ENCODE measurements at regions not wholly inside any gene's neighbourhood (a gene's known extent, or its start where the extent isn't known, plus 50 kb on each side); places are given as distances from the start of the nearest gene placed in this dataset.
A peak's percentile ranks its signal among the peaks of the same experiment; 100 is the strongest.
"Not testable (repeated sequence)": the region's sequence is repeated elsewhere in the genome, so short reads cannot be mapped to it uniquely, and the experiment has no call there.

DNA sequence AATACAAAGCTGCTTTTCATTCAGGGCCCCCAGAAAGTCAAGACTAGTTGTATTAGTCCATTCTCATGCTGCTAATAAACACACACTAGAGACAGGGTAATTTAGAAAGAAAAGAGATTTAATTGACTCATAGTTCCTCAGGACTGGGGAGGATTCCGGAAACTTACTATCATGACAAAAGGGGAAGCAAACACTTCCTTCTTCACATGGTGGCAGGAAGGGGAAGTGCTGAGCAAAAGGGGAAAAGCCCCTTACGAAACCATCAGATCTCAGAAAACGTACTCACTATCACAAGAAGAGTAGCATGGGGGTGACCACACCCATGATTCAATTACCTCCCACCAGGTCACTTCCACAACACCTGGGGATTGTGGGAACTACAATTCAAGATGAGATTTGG, 373.8 kb upstream of the FRG1 start:
- H3K9me3 Mint-ChIP-seq; POLR2A ChIA-PET; H3K27me3 ChIP-seq (ENCODE audit: control insufficient read depth in 1 of 2, insufficient read depth in 2 of 2, low read length in 2 of 2); ATAC-seq (ENCODE audit: poor library complexity); intact Hi-C loops (cut with DNase I, micrococcal nuclease); CTCF ChIA-PET; H3K27me3 Mint-ChIP-seq; H3K4me3 Mint-ChIP-seq; H3K36me3 ChIP-seq (ENCODE audit: insufficient read depth, low read length); H3K4me1 Mint-ChIP-seq (ENCODE audit: low read depth); H3K27ac ChIP-seq (ENCODE audit: low read depth in 1 of 2, low read length in 2 of 2); H3K9me3 ChIP-seq (ENCODE audit: control insufficient read depth in 1 of 2, insufficient read depth in 1 of 2, low read length in 2 of 2); H3K36me3 Mint-ChIP-seq (ENCODE audit: low read depth); H3K4me3 ChIP-seq (ENCODE audit: low read length); H3K4me1 ChIP-seq (ENCODE audit: insufficient read depth, low read length); H3K27ac Mint-ChIP-seq: not testable (repeated sequence)
- DNase-seq = peak in 3 of 14 experiments; percentile 15 to 59 (median 44)

DNA sequence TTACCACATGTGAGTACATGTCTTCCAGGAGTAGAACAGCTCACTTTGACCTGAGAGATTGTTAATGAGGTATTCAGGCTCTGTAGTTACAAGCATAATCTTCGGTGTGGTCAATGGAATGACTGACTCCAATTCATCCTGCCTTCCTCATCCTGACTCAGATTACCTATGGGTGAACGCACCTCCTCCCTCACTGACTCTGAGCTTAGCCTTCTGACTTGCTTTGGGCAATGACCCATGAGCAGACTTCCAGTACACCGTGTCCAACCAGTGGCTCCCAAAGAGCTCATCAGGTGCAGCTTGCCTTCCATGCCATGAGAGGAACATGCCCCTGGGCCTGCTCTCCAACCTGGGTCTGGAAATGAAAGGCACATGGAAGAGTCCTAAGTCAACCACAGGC, 361.0 kb upstream of the FRG1 start:
- H3K36me3 Mint-ChIP-seq (ENCODE audit: low read depth); CTCF ChIA-PET; H3K4me3 Mint-ChIP-seq; DNase-seq; POLR2A ChIA-PET; H3K4me1 Mint-ChIP-seq (ENCODE audit: low read depth); intact Hi-C loops (cut with DNase I, micrococcal nuclease); H3K27ac Mint-ChIP-seq; H3K27ac ChIP-seq (ENCODE audit: low read depth in 1 of 2, low read length in 2 of 2); H3K36me3 ChIP-seq (ENCODE audit: insufficient read depth, low read length); H3K27me3 Mint-ChIP-seq; H3K4me3 ChIP-seq (ENCODE audit: low read length); H3K9me3 Mint-ChIP-seq; ATAC-seq (ENCODE audit: poor library complexity); H3K9me3 ChIP-seq (ENCODE audit: control insufficient read depth in 1 of 2, insufficient read depth in 1 of 2, low read length in 2 of 2); H3K27me3 ChIP-seq (ENCODE audit: control insufficient read depth in 1 of 2, insufficient read depth in 2 of 2, low read length in 2 of 2); H3K4me1 ChIP-seq (ENCODE audit: insufficient read depth, low read length): not testable (repeated sequence)

DNA sequence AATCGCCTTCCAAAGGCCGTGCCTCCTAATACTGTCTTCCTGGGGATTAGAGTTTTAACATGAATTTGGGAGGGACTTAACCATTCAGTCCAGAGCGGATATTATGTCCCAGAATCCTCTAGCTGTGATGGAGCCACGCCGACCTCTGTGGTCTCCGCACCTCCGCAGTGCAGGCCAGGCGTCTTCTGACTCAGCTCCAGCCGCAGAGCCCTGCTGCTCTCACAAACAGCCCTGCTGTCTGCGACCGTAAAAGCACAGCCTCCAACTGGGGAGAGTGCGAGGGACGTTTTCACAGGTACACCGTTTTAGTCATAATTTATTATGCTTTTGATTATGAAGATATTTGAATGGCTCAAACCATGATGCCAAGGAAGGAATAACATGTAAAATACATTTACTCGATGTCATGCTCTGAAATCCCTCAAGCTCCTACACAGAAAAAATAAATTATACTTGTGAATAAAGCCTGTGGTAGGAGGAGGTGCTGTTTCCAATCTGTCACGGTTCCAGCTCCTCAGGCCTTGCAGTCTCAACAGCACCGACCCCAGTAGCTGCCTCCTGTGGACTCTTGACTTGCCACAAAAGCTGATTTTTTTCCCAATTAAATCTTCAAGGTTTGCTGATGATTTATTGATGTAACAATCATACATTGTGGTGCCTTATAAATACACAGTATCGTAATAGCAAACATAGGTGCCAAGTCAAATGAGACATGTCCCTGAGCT, 353.6 kb upstream of the FRG1 start:
- H3K4me3 ChIP-seq (ENCODE audit: low read length); H3K27me3 Mint-ChIP-seq; intact Hi-C loops (cut with DNase I, micrococcal nuclease); H3K27me3 ChIP-seq (ENCODE audit: control insufficient read depth in 1 of 2, insufficient read depth in 2 of 2, low read length in 2 of 2); POLR2A ChIA-PET; H3K4me1 Mint-ChIP-seq (ENCODE audit: low read depth); H3K4me3 Mint-ChIP-seq; DNase-seq; H3K9me3 ChIP-seq (ENCODE audit: control insufficient read depth in 1 of 2, insufficient read depth in 1 of 2, low read length in 2 of 2); H3K4me1 ChIP-seq (ENCODE audit: insufficient read depth, low read length); H3K27ac ChIP-seq (ENCODE audit: low read depth in 1 of 2, low read length in 2 of 2); H3K9me3 Mint-ChIP-seq; H3K36me3 Mint-ChIP-seq (ENCODE audit: low read depth); CTCF ChIA-PET; ATAC-seq (ENCODE audit: poor library complexity); H3K27ac Mint-ChIP-seq; H3K36me3 ChIP-seq (ENCODE audit: insufficient read depth, low read length): not testable (repeated sequence)

DNA sequence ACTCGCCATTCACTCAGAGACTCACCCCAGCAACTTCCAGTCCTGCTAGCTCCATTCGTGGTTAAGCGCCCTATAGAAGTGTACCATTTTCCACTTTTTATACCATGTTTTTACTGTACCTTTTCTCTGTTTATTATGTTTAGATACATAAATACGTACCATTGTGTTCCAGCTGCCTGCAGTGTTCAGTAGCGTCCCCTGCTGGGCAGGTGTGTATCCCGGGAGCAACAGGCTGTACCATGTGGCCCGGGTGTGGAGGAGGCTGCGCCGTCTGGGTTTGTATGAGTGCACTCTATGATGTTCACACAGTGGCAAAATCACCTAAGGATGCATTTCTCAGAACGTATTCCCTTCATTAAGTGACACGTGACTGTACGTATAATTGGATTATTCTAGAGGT, 351.5 kb upstream of the FRG1 start:
- ATAC-seq (ENCODE audit: poor library complexity); H3K27me3 ChIP-seq (ENCODE audit: control insufficient read depth in 1 of 2, insufficient read depth in 2 of 2, low read length in 2 of 2); DNase-seq; POLR2A ChIA-PET; H3K4me1 ChIP-seq (ENCODE audit: insufficient read depth, low read length); intact Hi-C loops (cut with DNase I, micrococcal nuclease); H3K27ac Mint-ChIP-seq; H3K36me3 Mint-ChIP-seq (ENCODE audit: low read depth); H3K36me3 ChIP-seq (ENCODE audit: insufficient read depth, low read length); H3K4me3 ChIP-seq (ENCODE audit: low read length); H3K27me3 Mint-ChIP-seq; H3K9me3 Mint-ChIP-seq; H3K9me3 ChIP-seq (ENCODE audit: control insufficient read depth in 1 of 2, insufficient read depth in 1 of 2, low read length in 2 of 2); H3K4me1 Mint-ChIP-seq (ENCODE audit: low read depth); CTCF ChIA-PET; H3K27ac ChIP-seq (ENCODE audit: low read depth in 1 of 2, low read length in 2 of 2); H3K4me3 Mint-ChIP-seq: not testable (repeated sequence)

DNA sequence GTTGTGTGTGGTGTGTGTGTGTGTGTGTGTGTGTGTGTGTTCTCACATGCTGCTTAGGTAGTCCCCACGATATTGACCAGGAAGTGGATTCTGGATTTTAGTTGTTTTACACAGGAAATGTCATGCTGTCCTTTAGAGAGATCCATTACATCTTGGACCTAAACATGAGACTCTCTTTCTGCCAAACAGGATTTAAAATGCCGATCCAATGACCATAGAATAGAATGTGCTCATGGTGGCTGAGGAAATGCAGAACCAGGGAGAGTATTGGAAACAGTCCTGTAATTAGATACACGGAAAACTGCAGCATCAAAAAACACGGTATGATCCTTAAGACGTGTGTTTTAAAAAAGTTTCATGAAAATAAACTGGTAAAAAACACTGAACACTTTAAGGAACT, 347.8 kb upstream of the FRG1 start:
- H3K9me3 Mint-ChIP-seq = peaks cover 7% of the 10 kb centered on the region
- no peaks in the 10 kb centered on the region for H3K36me3 Mint-ChIP-seq (ENCODE audit: low read depth)
- H3K4me3 Mint-ChIP-seq = no peak overlapping the region
- no peaks in the 10 kb centered on the region for H3K4me1 ChIP-seq (ENCODE audit: insufficient read depth, low read length)
- H3K27ac ChIP-seq (ENCODE audit: low read depth in 1 of 2, low read length in 2 of 2) = no peak overlapping the region
- POLR2A ChIA-PET = no interaction called here
- ATAC-seq (ENCODE audit: poor library complexity) (no peak), DNase-seq (no peak)
- no peaks in the 10 kb centered on the region for H3K27me3 Mint-ChIP-seq
- no peaks in the 10 kb centered on the region for H3K27me3 ChIP-seq (ENCODE audit: control insufficient read depth in 1 of 2, insufficient read depth in 2 of 2, low read length in 2 of 2)
- intact Hi-C loops (cut with DNase I, micrococcal nuclease) = no loop called here
- no peaks in the 10 kb centered on the region for H3K36me3 ChIP-seq (ENCODE audit: insufficient read depth, low read length)
- TF ChIP-seq, protein P1, sequence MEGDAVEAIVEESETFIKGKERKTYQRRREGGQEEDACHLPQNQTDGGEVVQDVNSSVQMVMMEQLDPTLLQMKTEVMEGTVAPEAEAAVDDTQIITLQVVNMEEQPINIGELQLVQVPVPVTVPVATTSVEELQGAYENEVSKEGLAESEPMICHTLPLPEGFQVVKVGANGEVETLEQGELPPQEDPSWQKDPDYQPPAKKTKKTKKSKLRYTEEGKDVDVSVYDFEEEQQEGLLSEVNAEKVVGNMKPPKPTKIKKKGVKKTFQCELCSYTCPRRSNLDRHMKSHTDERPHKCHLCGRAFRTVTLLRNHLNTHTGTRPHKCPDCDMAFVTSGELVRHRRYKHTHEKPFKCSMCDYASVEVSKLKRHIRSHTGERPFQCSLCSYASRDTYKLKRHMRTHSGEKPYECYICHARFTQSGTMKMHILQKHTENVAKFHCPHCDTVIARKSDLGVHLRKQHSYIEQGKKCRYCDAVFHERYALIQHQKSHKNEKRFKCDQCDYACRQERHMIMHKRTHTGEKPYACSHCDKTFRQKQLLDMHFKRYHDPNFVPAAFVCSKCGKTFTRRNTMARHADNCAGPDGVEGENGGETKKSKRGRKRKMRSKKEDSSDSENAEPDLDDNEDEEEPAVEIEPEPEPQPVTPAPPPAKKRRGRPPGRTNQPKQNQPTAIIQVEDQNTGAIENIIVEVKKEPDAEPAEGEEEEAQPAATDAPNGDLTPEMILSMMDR (IDR thresholded peaks at IDR 0.05) = no peak
- H3K9me3 ChIP-seq (ENCODE audit: control insufficient read depth in 1 of 2, insufficient read depth in 1 of 2, low read length in 2 of 2) = no peaks in the 10 kb centered on the region
- H3K4me1 Mint-ChIP-seq (ENCODE audit: low read depth) = no peaks in the 10 kb centered on the region
- CTCF ChIA-PET = no interaction called here
- H3K27ac Mint-ChIP-seq = no peak overlapping the region
- no peak overlapping the region for H3K4me3 ChIP-seq (ENCODE audit: low read length)

All from CD4-positive, alpha-beta T cell (primary cell).